ENCODE measurements at regions not wholly inside any gene's neighbourhood (a gene's known extent, or its start where the extent isn't known, plus 50 kb on each side); places are given as distances from the start of the nearest gene placed in this dataset.

- TF ChIP-seq CHD7 (IDR thresholded peaks at IDR 0.05; ENCODE audit: insufficient replicate concordance, low read length) (no peak), RBBP5 (IDR thresholded peaks at IDR 0.05; ENCODE audit: borderline replicate concordance, low read depth, low read length) (no peak), POLR2A (IDR thresholded peaks at IDR 0.05; ENCODE audit: control extremely low read depth in 1 of 2, low read depth in 2 of 2, low read length in 2 of 2) (no peak), PHF8 (conservative IDR thresholded peaks at IDR 0.05; ENCODE audit: low read depth, low read length) (no peak), BCL11A (IDR thresholded peaks at IDR 0.05; ENCODE audit: low read depth in 2 of 2, low read length in 2 of 2) (no peak), EZH2 (IDR thresholded peaks at IDR 0.05; ENCODE audit: low read depth, low read length, severe bottlenecking) (no peak), JUN (IDR thresholded peaks at IDR 0.05; ENCODE audit: low read depth, low read length) (no peak), ATF3 (IDR thresholded peaks at IDR 0.05; ENCODE audit: insufficient read depth, low read depth, low read length) (no peak), BACH1 (IDR thresholded peaks at IDR 0.05; ENCODE audit: low read length) (no peak), GABPA (IDR thresholded peaks at IDR 0.05; ENCODE audit: borderline replicate concordance, insufficient read depth, low read length) (no peak), SRF (IDR thresholded peaks at IDR 0.05; ENCODE audit: low read depth, low read length) (no peak), TAF1 (IDR thresholded peaks at IDR 0.05; ENCODE audit: low read depth, low read length) (no peak)
Measured at GRCh38 chr9:80204054-80204453, 632.3 kb downstream of the TLE4 start (continued).
